ENCODE measurements at regions not wholly inside any gene's neighbourhood (a gene's known extent, or its start where the extent isn't known, plus 50 kb on each side); places are given as distances from the start of the nearest gene placed in this dataset.

- no peak for DNase-seq (ENCODE audit: low spot score)
Measured at GRCh38 chr17:33352526-33352925, 59.4 kb upstream of the ASIC2 start.

GRCh38 chr17:33356266-33356665, 63.2 kb upstream of the ASIC2 start:
- no peak for DNase-seq (ENCODE audit: low spot score)

GRCh38 chr17:33363475-33363874, 70.4 kb upstream of the ASIC2 start:
- no peak for DNase-seq (ENCODE audit: low spot score)

- no peak for DNase-seq (ENCODE audit: low spot score)
Measured at GRCh38 chr17:33366960-33367359, 73.9 kb upstream of the ASIC2 start.

- DNase-seq (ENCODE audit: low spot score): no peak
Measured at GRCh38 chr17:33369149-33369548, 76.1 kb upstream of the ASIC2 start.

GRCh38 chr17:33369876-33370275, 76.8 kb upstream of the ASIC2 start:
- no peak for DNase-seq (ENCODE audit: low spot score)

- DNase-seq (ENCODE audit: low spot score): no peak
Measured at GRCh38 chr17:33370401-33370800, 77.3 kb upstream of the ASIC2 start.

- no peak for DNase-seq (ENCODE audit: low spot score)
Measured at GRCh38 chr17:33371377-33371776, 78.3 kb upstream of the ASIC2 start.

GRCh38 chr17:33373273-33373672, 80.2 kb upstream of the ASIC2 start:
- DNase-seq (ENCODE audit: low spot score): no peak

- no peak for DNase-seq (ENCODE audit: low spot score)
Measured at GRCh38 chr17:33375103-33375502, 82.0 kb upstream of the ASIC2 start.

- no peak for DNase-seq (ENCODE audit: low spot score)
Measured at GRCh38 chr17:33375783-33376182, 82.7 kb upstream of the ASIC2 start.

- no peak for DNase-seq (ENCODE audit: low spot score)
Measured at GRCh38 chr17:33377837-33378595, 84.9 kb upstream of the ASIC2 start.

GRCh38 chr17:33381201-33381600, 88.1 kb upstream of the ASIC2 start:
- no peak for DNase-seq (ENCODE audit: low spot score)

- no peak for DNase-seq (ENCODE audit: low spot score)
Measured at GRCh38 chr17:33383488-33384023, 90.5 kb upstream of the ASIC2 start.

- DNase-seq (ENCODE audit: low spot score): no peak
Measured at GRCh38 chr17:33385133-33385532, 92.0 kb upstream of the ASIC2 start.

GRCh38 chr17:33385713-33386112, 92.6 kb upstream of the ASIC2 start:
- no peak for DNase-seq (ENCODE audit: low spot score)

GRCh38 chr17:33387406-33387805, 94.3 kb upstream of the ASIC2 start:
- DNase-seq (ENCODE audit: low spot score): no peak

- no peak for DNase-seq (ENCODE audit: low spot score)
Measured at GRCh38 chr17:33389504-33390135, 96.5 kb upstream of the ASIC2 start.

GRCh38 chr17:33390479-33391176, 97.5 kb upstream of the ASIC2 start:
- DNase-seq (ENCODE audit: low spot score): no peak

- no peak for DNase-seq (ENCODE audit: low spot score)
Measured at GRCh38 chr17:33396818-33397217, 103.7 kb upstream of the ASIC2 start.

GRCh38 chr17:33398386-33398785, 105.3 kb upstream of the ASIC2 start:
- no peak for DNase-seq (ENCODE audit: low spot score)

GRCh38 chr17:33401249-33401648, 108.2 kb upstream of the ASIC2 start:
- DNase-seq (ENCODE audit: low spot score): no peak

- no peak for DNase-seq (ENCODE audit: low spot score)
Measured at GRCh38 chr17:33403194-33403593, 110.1 kb upstream of the ASIC2 start.

Data from hematopoietic multipotent progenitor cell treated with erythropoietin and hydrocortisone succinate and interleukin-3 and kit ligand, for 17 days (in vitro differentiated cells).